ENCODE measurements at regions not wholly inside any gene's neighbourhood (a gene's known extent, or its start where the extent isn't known, plus 50 kb on each side); places are given as distances from the start of the nearest gene placed in this dataset.

- DNase-seq (ENCODE audit: low read depth): no peak
- H3K4me3 ChIP-seq (ENCODE audit: low read depth, low read length): no peak overlapping the region
- no peak for TF ChIP-seq CTCF (IDR thresholded peaks at IDR 0.05; ENCODE audit: low read depth, low read length, missing control alignments)
These were observed 437.2 kb upstream of the DAB1 start for GRCh38 chr1:57860931-57861565.

GRCh38 chr1:57860325-57860724 lies 436.5 kb upstream of the DAB1 start:
- TF ChIP-seq CTCF (IDR thresholded peaks at IDR 0.05; ENCODE audit: low read depth, low read length, missing control alignments): no peak
- H3K4me3 ChIP-seq (ENCODE audit: low read depth, low read length): no peak overlapping the region
- no peak for DNase-seq (ENCODE audit: low read depth)

- no peak for DNase-seq (ENCODE audit: low read depth)
- no peak for TF ChIP-seq CTCF (IDR thresholded peaks at IDR 0.05; ENCODE audit: low read depth, low read length, missing control alignments)
- H3K4me3 ChIP-seq (ENCODE audit: low read depth, low read length): no peak overlapping the region
These were observed 434.9 kb upstream of the DAB1 start for GRCh38 chr1:57858740-57859139.

GRCh38 chr1:57857809-57858208 lies 433.9 kb upstream of the DAB1 start:
- H3K4me3 ChIP-seq (ENCODE audit: low read depth, low read length): no peak overlapping the region
- no peak for TF ChIP-seq CTCF (IDR thresholded peaks at IDR 0.05; ENCODE audit: low read depth, low read length, missing control alignments)
- DNase-seq (ENCODE audit: low read depth): no peak

- H3K4me3 ChIP-seq (ENCODE audit: low read depth, low read length): no peak overlapping the region
- no peak for DNase-seq (ENCODE audit: low read depth)
- no peak for TF ChIP-seq CTCF (IDR thresholded peaks at IDR 0.05; ENCODE audit: low read depth, low read length, missing control alignments)
These were observed 430.6 kb upstream of the DAB1 start for GRCh38 chr1:57854436-57854835.

- no peak for DNase-seq (ENCODE audit: low read depth)
- TF ChIP-seq CTCF (IDR thresholded peaks at IDR 0.05; ENCODE audit: low read depth, low read length, missing control alignments): no peak
- no peak overlapping the region for H3K4me3 ChIP-seq (ENCODE audit: low read depth, low read length)
These were observed 426.5 kb upstream of the DAB1 start for GRCh38 chr1:57850176-57850940.

GRCh38 chr1:57848406-57848805 lies 424.5 kb upstream of the DAB1 start:
- no peak for TF ChIP-seq CTCF (IDR thresholded peaks at IDR 0.05; ENCODE audit: low read depth, low read length, missing control alignments)
- DNase-seq (ENCODE audit: low read depth): no peak
- H3K4me3 ChIP-seq (ENCODE audit: low read depth, low read length): no peak overlapping the region

Measured in GM12864 (cell line).